SKM-1 (cell line): ENCODE measurements at regions not wholly inside any gene's neighbourhood (a gene's known extent, or its start where the extent isn't known, plus 50 kb on each side); places are given as distances from the start of the nearest gene placed in this dataset.

ENCODE experiments used
- DNase-seq: peaks from one replicate; lab custom pipeline; 2025; ENCODE audit not compliant: unreplicated experiment; lab: John Stamatoyannopoulos, UW

GRCh38 chrX:16222151-16222550 is 54.9 kb downstream of the MAGEB17 start:
- no peak for DNase-seq

GRCh38 chrX:16223385-16223784 is 56.1 kb downstream of the MAGEB17 start:
- no peak for DNase-seq

GRCh38 chrX:16239211-16239610 is 71.9 kb downstream of the MAGEB17 start:
- no peak for DNase-seq

GRCh38 chrX:16240231-16240905 is 73.1 kb downstream of the MAGEB17 start:
- no peak for DNase-seq

- DNase-seq = no peak
Measured at GRCh38 chrX:16240968-16241367, 73.7 kb downstream of the MAGEB17 start.

- no peak for DNase-seq
Measured at GRCh38 chrX:16250296-16250695, 83.0 kb downstream of the MAGEB17 start.

GRCh38 chrX:16251782-16252181 is 84.5 kb downstream of the MAGEB17 start:
- DNase-seq = no peak

GRCh38 chrX:16258882-16259281 is 91.6 kb downstream of the MAGEB17 start:
- DNase-seq = no peak

GRCh38 chrX:16267431-16267830 is 100.2 kb downstream of the MAGEB17 start:
- no peak for DNase-seq

- DNase-seq = no peak
Measured at GRCh38 chrX:16268206-16268605, 100.9 kb downstream of the MAGEB17 start.

- DNase-seq = no peak
Measured at GRCh38 chrX:16278927-16279326, 111.6 kb downstream of the MAGEB17 start.

- DNase-seq = no peak
Measured at GRCh38 chrX:16282209-16282608, 114.9 kb downstream of the MAGEB17 start.

- no peak for DNase-seq
Measured at GRCh38 chrX:16284842-16285241, 117.6 kb downstream of the MAGEB17 start.

- DNase-seq = no peak
Measured at GRCh38 chrX:16290997-16291396, 123.7 kb downstream of the MAGEB17 start.

GRCh38 chrX:16300831-16301230 is 133.6 kb downstream of the MAGEB17 start:
- DNase-seq = no peak

GRCh38 chrX:16304751-16305150 is 137.5 kb downstream of the MAGEB17 start:
- no peak for DNase-seq

- DNase-seq = no peak
Measured at GRCh38 chrX:16305187-16305586, 137.9 kb downstream of the MAGEB17 start.

- no peak for DNase-seq
Measured at GRCh38 chrX:16307950-16308349, 140.7 kb downstream of the MAGEB17 start.

- DNase-seq = no peak
Measured at GRCh38 chrX:16308773-16309172, 141.5 kb downstream of the MAGEB17 start.

GRCh38 chrX:16310326-16310725 is 143.0 kb downstream of the MAGEB17 start:
- DNase-seq = no peak

GRCh38 chrX:16311671-16312070 is 144.4 kb downstream of the MAGEB17 start:
- DNase-seq = no peak

GRCh38 chrX:16312761-16313623 is 145.7 kb downstream of the MAGEB17 start:
- DNase-seq = no peak
